ENCODE measurements at regions not wholly inside any gene's neighbourhood (a gene's known extent, or its start where the extent isn't known, plus 50 kb on each side); places are given as distances from the start of the nearest gene placed in this dataset.
"Not testable (repeated sequence)": the region's sequence is repeated elsewhere in the genome, so short reads cannot be mapped to it uniquely, and the experiment has no call there.

DNA sequence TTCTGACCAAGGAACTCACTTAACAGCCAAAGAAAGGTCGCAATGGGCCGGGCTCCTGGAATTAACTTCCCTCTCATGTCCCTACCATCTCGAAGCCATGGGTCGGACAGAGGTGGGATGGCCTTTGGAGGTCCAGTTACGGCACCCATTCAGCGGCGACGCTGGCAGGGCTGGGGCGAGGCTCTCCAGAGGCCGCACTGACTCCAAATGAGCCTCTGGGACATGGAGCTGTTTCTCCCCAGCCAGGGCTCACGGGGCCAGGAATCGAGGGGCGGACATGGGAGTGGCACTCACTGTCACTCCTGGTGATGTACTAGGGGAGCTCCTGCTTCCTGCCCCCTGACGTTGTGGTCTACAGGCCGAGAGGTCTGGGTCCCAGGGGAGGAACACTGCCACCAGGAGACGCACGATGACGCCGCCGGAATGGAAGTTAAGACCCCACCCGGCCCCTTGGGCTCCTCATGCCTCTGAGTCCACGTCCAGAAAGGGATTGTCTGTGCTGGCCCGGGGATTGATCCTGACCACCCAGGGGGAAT lies 60.7 kb upstream of the METRNL start:
- no peak for DNase-seq

- DNase-seq: no peak
Observed at GRCh38 chr17:83019376-83019775, 60.0 kb upstream of the METRNL start.

GRCh38 chr17:83024218-83024971 lies 55.0 kb upstream of the METRNL start:
- DNase-seq: no peak

DNA sequence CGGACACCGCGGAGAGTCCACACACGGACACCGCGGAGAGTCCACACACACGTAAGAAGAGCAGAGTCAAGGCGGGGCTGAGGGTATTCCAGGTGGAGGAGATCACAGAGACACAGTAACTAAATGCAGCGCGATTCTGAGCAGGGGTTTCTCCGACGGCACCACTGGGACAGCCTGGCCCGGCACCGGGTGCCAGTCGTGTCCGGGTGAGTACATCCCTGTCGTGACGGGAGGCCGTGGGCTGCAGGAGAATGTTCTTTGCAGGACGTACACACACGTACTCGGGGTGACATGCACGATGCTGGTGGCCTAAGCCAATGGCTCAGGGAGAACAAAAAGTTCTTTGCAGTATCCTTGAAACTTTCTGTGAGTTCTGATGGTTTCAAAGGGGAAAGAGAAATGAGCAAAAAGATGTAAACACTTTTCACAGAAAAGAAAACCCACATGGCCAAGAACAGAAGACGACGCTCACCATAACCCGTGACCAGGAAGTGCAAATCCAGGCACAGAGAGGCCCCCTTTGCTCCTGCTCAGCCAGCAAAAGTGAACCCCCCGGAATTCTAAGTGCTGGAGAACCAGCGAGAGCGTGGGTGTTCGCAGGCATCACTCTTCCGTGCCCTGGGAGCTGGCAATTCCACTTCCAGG lies 53.7 kb upstream of the METRNL start:
- DNase-seq: no peak

- DNase-seq: no peak
Observed at GRCh38 chr17:83026311-83026811, 53.0 kb upstream of the METRNL start.

- DNase-seq: not testable (repeated sequence)
Observed at GRCh38 chr17:83026921-83027320, 52.5 kb upstream of the METRNL start.

- no peak for DNase-seq
Observed at GRCh38 chr17:83028851-83029250, 50.6 kb upstream of the METRNL start.

GRCh38 chr17:83029571-83029970 lies 49.8 kb upstream of the METRNL start:
- DNase-seq: no peak
